Iris pigment epithelial cell (primary cell): ENCODE measurements at regions not wholly inside any gene's neighbourhood (a gene's known extent, or its start where the extent isn't known, plus 50 kb on each side); places are given as distances from the start of the nearest gene placed in this dataset.
A peak's percentile ranks its signal among the peaks of the same experiment; 100 is the strongest.

Experiments
- DNase-seq: peaks from one replicate; pipeline ENCODE4 v3.0.0-alpha.2; 2011; ENCODE audit warnings: low read depth

DNA sequence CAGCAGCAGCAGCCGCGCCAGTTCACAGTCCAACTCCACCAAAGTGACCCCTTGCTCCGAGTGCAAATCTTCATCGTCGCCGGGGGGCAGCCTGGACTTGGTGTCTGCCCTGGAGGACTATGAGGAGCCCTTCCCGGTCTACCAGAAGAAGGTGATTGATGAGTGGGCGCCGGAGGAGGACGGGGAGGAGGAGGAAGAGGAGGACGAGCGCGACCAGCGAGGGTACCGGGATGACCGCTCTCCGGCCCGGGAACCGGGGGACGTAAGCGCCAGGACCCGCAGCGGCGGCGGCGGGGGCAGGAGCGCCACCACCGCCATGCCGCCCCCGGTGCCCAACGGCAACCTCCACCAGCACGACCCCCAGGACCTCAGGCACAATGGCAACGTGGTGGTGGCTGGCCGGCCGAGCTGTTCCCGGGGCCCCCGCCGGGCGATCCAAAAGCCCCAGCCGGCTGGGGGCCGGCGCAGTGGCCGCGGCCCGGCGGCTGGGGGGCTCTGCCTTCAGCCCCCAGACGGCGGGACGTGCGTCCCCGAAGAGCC, 224.1 kb upstream of the IL12A start:
- no peak for DNase-seq

GRCh38 chr3:159765030-159765859, 223.4 kb upstream of the IL12A start:
- peak; percentile 98 for DNase-seq

DNA sequence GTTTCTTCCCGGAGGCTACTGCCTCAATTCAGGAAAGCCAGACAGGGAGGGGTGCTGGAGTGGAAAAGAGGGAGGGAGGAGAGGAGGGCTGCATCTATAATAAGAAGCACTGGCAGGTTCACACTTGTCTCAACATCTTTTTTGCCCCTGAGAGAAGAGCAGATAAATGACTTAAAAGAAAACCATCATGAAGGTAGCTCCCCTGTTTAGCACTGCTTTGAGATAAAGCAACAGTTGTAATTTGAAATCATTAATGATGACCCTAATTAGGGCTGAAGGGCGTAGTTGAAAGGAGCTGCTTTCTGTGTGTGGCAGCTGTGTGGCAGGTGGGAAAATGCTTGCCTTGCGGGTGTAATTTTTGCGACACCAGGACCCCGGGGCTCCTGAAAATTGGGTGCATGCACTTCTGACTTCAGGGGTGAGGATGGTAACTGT, 222.8 kb upstream of the IL12A start:
- no peak for DNase-seq

- DNase-seq, result peak; percentile 66
These were observed 222.0 kb upstream of the IL12A start for GRCh38 chr3:159766563-159767185.

- no peak for DNase-seq
These were observed 217.6 kb upstream of the IL12A start for GRCh38 chr3:159770998-159771397.

DNA sequence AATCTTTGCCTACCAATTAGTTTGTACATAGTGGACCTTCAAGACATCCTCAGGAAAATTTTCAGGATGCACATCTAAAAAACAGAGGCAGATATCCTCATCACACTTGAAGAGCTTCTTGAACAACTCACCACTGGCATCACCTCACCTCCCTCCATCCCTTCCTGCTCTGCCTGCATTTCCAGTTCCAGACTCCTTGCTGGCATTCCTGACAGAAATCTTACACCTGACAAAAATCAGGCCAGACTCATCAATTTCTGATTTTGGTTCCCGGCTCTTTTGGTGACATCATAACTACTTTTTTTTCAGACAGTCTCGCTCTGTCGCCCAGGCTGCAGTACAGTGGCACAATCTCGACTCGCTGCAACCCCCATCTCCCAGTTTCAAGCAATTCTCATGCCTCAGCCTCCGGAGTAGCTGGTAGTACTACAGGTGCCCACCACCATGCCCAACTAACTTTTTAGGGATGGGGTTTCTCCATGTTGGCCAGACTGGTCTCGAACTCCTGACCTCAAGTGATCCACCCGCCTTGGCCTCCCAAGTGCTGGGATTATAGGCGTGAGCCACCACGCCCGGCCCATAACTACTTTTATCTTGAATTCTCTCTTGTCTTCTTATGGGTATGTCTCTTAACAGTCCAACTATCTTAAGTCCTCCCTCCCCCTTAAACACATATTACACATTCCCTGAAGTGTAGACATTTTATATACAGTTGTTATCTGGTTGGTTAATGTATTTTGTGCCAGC, 216.6 kb upstream of the IL12A start:
- DNase-seq, result no peak

DNA sequence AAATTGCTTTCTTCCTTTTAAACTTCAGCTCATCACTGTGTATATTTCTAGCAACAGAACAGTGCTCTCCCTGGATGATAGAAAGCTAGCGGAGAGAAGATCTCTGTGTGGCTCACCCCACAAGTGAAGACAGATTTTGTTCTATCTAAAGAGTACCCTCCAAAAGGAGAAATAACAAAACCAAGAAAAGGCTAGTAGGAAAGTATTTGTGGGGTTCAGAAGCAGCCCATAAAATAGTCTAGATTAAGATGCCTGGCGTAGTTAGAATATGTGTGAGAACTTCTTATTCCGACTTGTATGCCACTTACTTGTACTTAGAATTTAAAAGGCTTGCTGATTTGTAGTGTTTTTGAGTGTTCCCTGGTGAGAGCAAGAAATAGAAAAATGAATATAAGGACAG, 214.9 kb upstream of the IL12A start:
- DNase-seq, result no peak

DNA sequence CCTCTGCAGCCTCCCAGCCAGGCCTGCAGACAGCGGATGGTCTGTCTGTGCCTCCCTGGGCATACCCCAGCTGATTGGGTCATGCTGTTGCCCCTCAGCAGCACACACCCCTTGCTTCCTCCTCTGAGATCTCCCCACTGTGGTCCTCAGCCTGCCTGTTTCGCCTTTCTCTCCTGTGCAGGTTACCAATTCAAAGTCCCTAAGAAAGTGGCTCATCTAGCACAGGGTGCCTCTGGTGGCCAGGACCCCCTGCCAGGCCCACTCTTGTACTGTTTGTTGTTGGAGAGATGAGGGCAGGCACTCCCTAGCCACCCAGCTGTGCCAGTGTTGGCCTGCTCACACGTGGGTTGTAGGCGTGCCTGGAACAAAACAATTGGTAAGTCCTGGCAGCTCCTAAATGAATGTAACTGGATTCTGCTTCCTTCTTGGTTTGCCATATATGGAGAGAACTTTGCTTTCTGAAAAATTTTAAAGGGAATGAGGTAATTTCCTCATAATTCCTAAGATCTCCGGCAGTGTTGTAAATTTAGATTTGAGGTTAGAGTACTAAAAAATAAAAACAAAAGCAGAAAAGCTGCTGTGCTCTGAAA, 213.2 kb upstream of the IL12A start:
- DNase-seq, result peak; percentile 82

GRCh38 chr3:159776779-159777178, 211.9 kb upstream of the IL12A start:
- DNase-seq, result no peak

DNA sequence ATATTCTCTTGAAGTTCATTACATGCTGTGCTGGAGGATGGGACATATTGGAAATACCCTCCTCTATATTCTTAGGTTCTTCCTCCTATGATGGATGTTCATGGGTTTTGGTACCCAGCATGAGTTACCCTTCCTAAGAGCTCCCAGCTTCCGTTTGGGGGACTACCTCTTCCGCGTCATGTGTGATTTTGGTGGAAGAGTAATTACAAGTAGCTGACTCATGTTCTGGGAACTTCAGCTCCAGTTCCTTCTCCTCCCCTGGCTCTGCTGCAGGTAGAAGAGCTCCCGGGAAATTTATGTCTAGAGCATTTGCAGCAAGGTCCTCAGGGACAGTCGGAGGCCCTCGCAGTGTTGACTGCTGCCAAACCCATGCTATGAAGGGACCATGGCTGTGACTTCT, 208.8 kb upstream of the IL12A start:
- DNase-seq, result no peak

DNA sequence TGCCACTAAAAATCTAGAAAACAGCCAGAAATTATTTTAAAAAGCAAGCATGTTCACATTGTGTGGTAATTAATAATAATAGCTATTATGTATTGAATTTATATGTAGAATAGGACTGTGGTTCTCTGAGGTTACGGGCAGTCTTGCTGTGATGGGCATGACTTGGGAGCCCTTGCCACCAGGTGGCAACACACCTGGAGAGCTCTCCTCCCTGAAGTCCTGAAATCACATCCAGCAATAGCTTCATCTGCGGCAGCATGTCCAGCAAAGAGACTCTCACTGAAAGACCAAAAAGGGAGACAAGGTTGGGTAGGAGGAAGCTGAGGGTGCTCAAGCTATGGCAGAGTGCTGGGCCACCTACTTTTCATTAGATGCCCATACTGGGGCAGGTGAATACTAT, 206.8 kb upstream of the IL12A start:
- DNase-seq, result no peak

DNA sequence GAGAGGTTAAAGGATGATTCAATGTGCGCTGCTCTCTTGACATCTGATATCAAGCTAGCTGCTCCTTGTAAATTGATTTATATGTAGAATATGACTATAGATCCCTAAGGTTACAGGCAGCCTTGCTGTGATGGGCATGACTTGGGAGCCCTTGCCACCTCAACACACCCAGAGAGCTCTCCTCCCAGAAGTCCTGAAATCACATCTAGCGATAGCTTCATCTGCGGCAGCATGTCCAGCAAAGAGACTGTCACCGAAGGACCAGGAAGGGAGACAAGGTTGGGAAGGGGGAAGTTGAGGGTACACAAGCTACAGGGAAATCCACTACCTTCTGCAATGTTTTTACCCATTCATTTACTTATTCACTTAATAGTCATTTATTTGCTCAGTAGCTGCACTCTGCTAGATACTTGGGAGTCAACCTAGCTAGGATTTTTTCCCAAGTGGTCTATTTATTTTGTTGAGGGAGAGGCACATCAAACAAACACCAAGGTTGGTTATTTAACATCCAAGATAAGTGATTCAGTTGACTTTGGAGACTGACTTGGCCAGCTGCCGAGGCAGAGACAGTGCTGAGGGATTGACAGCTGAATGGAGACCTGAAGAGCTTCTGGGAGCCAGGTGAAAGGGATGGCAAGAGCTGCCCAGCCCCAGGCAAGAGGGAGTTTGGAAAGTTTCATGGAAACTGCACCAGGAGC, 205.8 kb upstream of the IL12A start:
- DNase-seq, result no peak

DNA sequence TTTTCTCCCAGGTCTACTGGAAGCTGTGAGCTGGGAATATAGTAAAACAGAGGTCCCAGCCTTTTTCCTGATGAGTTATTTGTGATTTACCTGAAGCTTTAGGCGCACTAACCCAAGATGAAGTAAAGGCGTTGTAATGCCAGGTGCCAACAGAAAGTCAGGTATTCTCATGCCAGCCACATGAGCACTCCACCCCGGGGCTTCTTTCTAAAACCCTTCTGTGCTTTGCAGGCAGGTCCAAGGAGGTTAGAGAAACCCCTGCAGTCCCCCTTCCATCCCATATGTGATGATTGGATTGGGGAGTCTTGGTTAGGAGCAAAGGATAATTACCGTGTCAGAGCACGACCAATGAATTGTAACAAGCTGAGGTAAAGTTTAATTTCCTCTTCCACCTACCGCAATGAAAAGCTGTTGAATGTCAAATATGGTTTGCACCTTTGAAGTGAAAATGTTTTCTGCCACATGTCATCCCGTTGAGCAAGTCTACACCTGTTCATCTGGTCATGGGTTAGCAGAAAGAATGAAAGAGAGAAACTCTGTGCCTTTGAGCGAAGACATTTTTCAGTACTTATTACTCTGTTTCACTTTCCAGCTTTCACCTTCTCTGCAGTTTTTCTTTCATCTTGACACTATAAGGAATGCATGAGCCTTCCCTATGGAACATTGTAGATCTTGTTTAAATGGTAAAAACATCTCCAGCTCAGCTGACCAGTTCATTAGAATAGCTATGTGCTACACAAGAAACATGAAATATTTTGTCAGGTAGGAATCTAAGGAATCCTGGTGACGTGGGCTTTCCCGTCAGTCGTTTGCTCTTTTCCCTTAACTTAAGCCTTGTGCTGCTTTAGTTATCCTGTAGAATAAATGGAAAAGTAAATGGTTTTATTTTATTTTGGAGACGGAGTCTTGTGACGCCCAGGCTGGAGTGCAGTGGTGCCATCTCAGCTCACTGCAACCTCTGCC, 204.6 kb upstream of the IL12A start:
- peak; percentile 61 for DNase-seq

DNA sequence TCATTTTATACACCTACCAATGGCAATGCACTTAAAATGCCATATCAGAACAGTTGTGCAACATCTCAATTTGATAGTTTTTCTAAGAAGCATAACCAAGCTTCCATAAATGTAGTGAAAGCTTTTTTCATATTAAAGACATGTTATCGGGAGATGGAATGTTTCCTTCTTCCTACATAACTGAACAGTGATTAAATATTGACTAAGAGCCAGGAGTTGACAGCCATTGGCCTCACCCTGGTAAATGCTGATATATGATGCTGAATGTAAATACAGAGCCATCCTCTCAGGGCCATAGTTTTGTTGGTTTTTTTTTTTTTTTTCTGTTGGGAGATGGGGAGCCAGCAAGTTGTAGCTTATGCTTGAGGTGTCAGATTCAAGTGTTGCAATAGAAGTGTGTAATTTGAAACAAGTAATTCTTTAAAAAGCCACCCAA, 203.3 kb upstream of the IL12A start:
- peak; percentile 75 for DNase-seq

- DNase-seq, result no peak
These were observed 202.0 kb upstream of the IL12A start for GRCh38 chr3:159786489-159787177.

DNA sequence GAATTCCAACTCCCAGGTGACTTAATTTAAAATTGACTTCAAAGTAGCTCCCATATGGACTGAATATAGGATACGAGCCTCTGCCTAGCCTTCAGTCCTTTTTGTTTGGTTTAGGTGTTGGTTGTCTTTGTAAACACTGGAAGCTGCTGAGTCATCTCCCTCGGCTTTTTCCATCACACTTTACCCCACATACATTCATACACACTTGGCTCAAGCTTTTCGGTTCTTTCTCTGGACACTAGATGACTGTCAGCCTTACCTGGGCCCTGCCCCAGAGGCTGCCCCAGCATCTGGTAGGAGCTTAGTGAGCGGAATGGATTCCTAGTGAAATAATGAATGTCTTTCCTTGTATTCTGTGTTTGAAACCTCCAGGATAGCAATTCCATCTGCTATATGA, 201.5 kb upstream of the IL12A start:
- peak; percentile 96 for DNase-seq

- peak; percentile 97 for DNase-seq
These were observed 200.8 kb upstream of the IL12A start for GRCh38 chr3:159787794-159788205.

- DNase-seq, result peak; percentile 35
These were observed 200.3 kb upstream of the IL12A start for GRCh38 chr3:159788291-159788690.

DNA sequence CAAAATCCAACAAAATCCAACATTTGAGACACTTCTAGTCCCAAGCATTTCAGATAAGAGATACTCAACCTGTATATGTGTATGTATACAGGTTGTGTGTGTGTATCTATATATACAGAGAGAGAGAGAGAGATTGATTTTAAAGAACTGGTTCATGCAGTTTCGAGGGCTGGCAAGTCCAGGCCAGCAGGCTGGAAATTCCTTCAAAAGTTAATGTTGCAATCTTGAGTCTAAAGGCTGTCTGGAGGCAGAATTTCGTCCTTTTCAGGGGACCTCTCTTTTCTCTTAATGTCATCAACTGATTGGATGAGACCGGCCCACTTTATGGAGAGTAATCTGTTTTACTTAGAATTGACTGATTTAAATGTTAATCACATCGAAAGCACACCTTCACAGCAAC, 199.6 kb upstream of the IL12A start:
- no peak for DNase-seq
